WTC11 (cell line): ENCODE measurements at regions not wholly inside any gene's neighbourhood (a gene's known extent, or its start where the extent isn't known, plus 50 kb on each side); places are given as distances from the start of the nearest gene placed in this dataset.

Experiments used
- ATF1 ChIP-seq: sonication (generic); formaldehyde crosslinking; IDR thresholded peaks from 2 replicates; pipeline ENCODE4 v1.8.1; 2023; ENCODE audit warnings: mild to moderate bottlenecking, moderate library complexity, missing genetic modification reagents
- CREB1 ChIP-seq: sonication (generic); formaldehyde crosslinking; IDR thresholded peaks from 2 replicates; pipeline ENCODE4 v1.8.0; 2023; ENCODE audit warnings: mild to moderate bottlenecking, missing genetic modification reagents
- CTCF ChIP-seq: fragments of 200-600 bp; IDR thresholded peaks from 2 replicates; pipeline ENCODE4 v1.8.0; 2022; ENCODE audit warnings: antibody characterized with exemption
- NFE2L1 ChIP-seq: sonication (generic); formaldehyde crosslinking; IDR thresholded peaks from 2 replicates; pipeline ENCODE4 v1.8.1; 2023; ENCODE audit warnings: missing genetic modification reagents
- OVOL2 ChIP-seq: fragments of 250-450 bp; sonication (Bioruptor Pico); IDR thresholded peaks from 2 replicates; pipeline ENCODE4 v1.9.0; 2021; ENCODE audit warnings: mild to moderate bottlenecking, borderline replicate concordance
- PREB ChIP-seq: sonication (generic); formaldehyde crosslinking; IDR thresholded peaks from 2 replicates; pipeline ENCODE4 v1.8.1; 2022; ENCODE audit warnings: mild to moderate bottlenecking, missing genetic modification reagents, moderate library complexity, borderline replicate concordance
- RELA ChIP-seq: sonication (generic); formaldehyde crosslinking; IDR thresholded peaks from 2 replicates; pipeline ENCODE4 v1.8.1; 2022; ENCODE audit warnings: missing genetic modification reagents, mild to moderate bottlenecking, borderline replicate concordance
- TF ChIP-seq, protein P1 (sequence below): sonication (generic); formaldehyde crosslinking; IDR thresholded peaks from 2 replicates; pipeline ENCODE4 v1.8.0; 2022; ENCODE audit warnings: mild to moderate bottlenecking, missing genetic modification reagents
- TF ChIP-seq, protein P2 (sequence below): sonication (generic); formaldehyde crosslinking; conservative IDR thresholded peaks from 2 replicates; pipeline ENCODE4 v1.8.1; 2022; ENCODE audit warnings: mild to moderate bottlenecking, missing genetic modification reagents

DNA sequence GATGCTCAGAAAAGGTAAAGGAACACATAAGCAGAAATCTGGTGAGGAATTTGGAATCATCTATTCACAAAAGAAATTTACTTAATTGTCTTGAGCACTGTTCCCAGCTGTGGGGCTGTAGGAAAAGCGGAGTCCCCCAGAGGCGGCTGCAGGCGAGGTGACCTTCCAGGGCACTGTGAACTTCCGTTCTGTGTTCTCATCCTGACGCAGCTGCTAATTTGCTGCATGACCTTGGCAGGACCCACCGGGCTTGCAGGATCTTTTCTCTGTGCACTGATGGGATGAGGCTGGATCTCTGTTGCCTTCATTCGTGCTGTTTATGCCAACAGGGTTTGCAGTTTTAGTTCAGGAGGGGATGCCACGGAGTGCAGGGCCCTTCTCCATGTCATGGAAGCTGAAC, 301.9 kb upstream of the MYT1L start:
- TF ChIP-seq, protein P1, sequence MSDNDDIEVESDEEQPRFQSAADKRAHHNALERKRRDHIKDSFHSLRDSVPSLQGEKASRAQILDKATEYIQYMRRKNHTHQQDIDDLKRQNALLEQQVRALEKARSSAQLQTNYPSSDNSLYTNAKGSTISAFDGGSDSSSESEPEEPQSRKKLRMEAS (CRISPR knock-in tag) = no peak
- TF ChIP-seq CREB1 = no peak
- TF ChIP-seq, protein P2, sequence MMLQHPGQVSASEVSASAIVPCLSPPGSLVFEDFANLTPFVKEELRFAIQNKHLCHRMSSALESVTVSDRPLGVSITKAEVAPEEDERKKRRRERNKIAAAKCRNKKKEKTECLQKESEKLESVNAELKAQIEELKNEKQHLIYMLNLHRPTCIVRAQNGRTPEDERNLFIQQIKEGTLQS = no peak
- TF ChIP-seq NFE2L1 (CRISPR knock-in tag) = no peak
- no peak for TF ChIP-seq CTCF
- TF ChIP-seq RELA (CRISPR knock-in tag) = no peak
- no peak for TF ChIP-seq PREB (CRISPR knock-in tag)
- TF ChIP-seq ATF1 = no peak
- TF ChIP-seq OVOL2 (CRISPR knock-in tag) = no peak
